Ovary (tissue), 3 donors: ENCODE measurements at regions not wholly inside any gene's neighbourhood (a gene's known extent, or its start where the extent isn't known, plus 50 kb on each side); places are given as distances from the start of the nearest gene placed in this dataset.

ENCODE experiments used
- POLR2A ChIP-seq: fragments of 450-650 bp; IDR thresholded peaks from one replicate; pipeline ENCODE4 v1.6.1; 2017; ENCODE audit warnings: antibody characterized with exemption, mild to moderate bottlenecking, moderate library complexity
- TF ChIP-seq, protein P1 (sequence below), 3 donors: fragments of 450-650 bp in 2 of 3; fragments of 200-600 bp in 1 of 3; IDR thresholded peaks; one replicate each; pipeline versions ENCODE4 v1.5.1 to v1.8.0; 2016 to 2022; ENCODE audit warnings: antibody characterized with exemption in 3 of 3, mild to moderate bottlenecking in 1 of 3
- donor health status: DM: no; HTN: no; CAD: no.

DNA sequence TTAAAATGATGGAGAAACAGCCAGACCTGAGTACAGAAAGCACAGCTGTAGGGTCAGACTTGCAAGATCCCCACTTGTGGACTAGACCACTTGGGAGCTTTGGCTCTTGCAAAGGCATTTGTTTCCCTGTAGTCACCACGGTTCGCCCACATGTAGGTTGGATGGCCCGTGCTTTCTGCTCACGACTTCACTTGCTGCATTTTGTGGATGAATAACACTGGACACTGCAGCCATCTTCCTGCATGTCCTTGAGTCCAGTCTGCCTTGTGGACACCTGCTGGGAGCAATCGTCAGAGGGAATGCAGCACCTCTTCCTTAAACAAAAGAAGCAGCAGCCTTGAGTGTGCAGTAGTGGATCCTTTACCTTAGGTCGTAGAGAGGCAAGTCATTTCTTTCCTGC is 372.9 kb upstream of the IRX2 start:
- no peak for TF ChIP-seq POLR2A
- TF ChIP-seq, protein P1, sequence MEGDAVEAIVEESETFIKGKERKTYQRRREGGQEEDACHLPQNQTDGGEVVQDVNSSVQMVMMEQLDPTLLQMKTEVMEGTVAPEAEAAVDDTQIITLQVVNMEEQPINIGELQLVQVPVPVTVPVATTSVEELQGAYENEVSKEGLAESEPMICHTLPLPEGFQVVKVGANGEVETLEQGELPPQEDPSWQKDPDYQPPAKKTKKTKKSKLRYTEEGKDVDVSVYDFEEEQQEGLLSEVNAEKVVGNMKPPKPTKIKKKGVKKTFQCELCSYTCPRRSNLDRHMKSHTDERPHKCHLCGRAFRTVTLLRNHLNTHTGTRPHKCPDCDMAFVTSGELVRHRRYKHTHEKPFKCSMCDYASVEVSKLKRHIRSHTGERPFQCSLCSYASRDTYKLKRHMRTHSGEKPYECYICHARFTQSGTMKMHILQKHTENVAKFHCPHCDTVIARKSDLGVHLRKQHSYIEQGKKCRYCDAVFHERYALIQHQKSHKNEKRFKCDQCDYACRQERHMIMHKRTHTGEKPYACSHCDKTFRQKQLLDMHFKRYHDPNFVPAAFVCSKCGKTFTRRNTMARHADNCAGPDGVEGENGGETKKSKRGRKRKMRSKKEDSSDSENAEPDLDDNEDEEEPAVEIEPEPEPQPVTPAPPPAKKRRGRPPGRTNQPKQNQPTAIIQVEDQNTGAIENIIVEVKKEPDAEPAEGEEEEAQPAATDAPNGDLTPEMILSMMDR (IDR thresholded peaks at IDR 0.05), result no peak
